Neuronal stem cell (in vitro differentiated cells): ENCODE measurements at regions not wholly inside any gene's neighbourhood (a gene's known extent, or its start where the extent isn't known, plus 50 kb on each side); places are given as distances from the start of the nearest gene placed in this dataset.
"Not testable (repeated sequence)": the region's sequence is repeated elsewhere in the genome, so short reads cannot be mapped to it uniquely, and the experiment has no call there.

Experiments
- DNase-seq: peaks from one replicate; pipeline ENCODE4 v3.0.0-alpha.2; 2013; ENCODE audit warnings: low spot score
- H2AFZ ChIP-seq: one replicate; pipeline ENCODE4 v1.6.1; 2013; ENCODE audit warnings: mild to moderate bottlenecking, low read length, inconsistent platforms
- H2AK5ac ChIP-seq: 2 replicates; pipeline ENCODE4 v1.6.1; 2013; ENCODE audit warnings: low read depth, mild to moderate bottlenecking, inconsistent platforms, low read length, moderate library complexity, mixed read lengths
- H2BK120ac ChIP-seq: 2 replicates; pipeline ENCODE4 v1.6.1; 2013; ENCODE audit warnings: low read depth, mild to moderate bottlenecking, inconsistent platforms, low read length, moderate library complexity, mixed read lengths
- H2BK12ac ChIP-seq: one replicate; pipeline ENCODE4 v1.6.1; 2013; ENCODE audit warnings: low read length, inconsistent platforms
- H2BK15ac ChIP-seq: 2 replicates; pipeline ENCODE4 v1.6.1; 2013; ENCODE audit warnings: mild to moderate bottlenecking, low read length, inconsistent platforms, mixed read lengths
- H2BK5ac ChIP-seq: one replicate; pipeline ENCODE4 v1.6.1; 2013; ENCODE audit warnings: inconsistent platforms, mild to moderate bottlenecking, low read length, moderate library complexity
- H3K14ac ChIP-seq: one replicate; pipeline ENCODE4 v1.6.1; 2013; ENCODE audit warnings: low read length, inconsistent platforms
- H3K18ac ChIP-seq: 2 replicates; pipeline ENCODE4 v1.6.1; 2013; ENCODE audit warnings: low read length, inconsistent platforms
- H3K23ac ChIP-seq: 2 replicates; pipeline ENCODE4 v1.6.1; 2013; ENCODE audit warnings: low read depth, mild to moderate bottlenecking, mixed read lengths, low read length, inconsistent platforms; ENCODE audit not compliant: poor library complexity
- H3K27ac ChIP-seq: replicated peaks from 3 replicates; pipeline ENCODE4 v1.5.1; 2013; ENCODE audit warnings: low read length, inconsistent platforms
- H3K27me3 ChIP-seq, 3 experiments: 2 replicates each; pipeline ENCODE4 v1.6.1; 2013; ENCODE audit warnings: low read length in 3 of 3, mild to moderate bottlenecking in 2 of 3, inconsistent platforms in 1 of 3, low read depth in 1 of 3, mixed read lengths in 1 of 3, moderate library complexity in 1 of 3; ENCODE audit not compliant: control insufficient read depth in 3 of 3, insufficient read depth in 3 of 3
- H3K36me3 ChIP-seq, 2 donors: replicated peaks in 1 of 2; 2 replicates each; pipeline ENCODE4 v1.6.1; 2013; ENCODE audit warnings: low read length in 2 of 2; ENCODE audit not compliant: control insufficient read depth in 2 of 2, insufficient read depth in 2 of 2
- H3K4ac ChIP-seq: 2 replicates; pipeline ENCODE4 v1.6.1; 2013; ENCODE audit warnings: inconsistent platforms, mild to moderate bottlenecking, low read length, moderate library complexity
- H3K4me1 ChIP-seq, 2 donors: 1 replicate in 1 of 2; 2 replicates in 1 of 2; pipeline ENCODE4 v1.6.1; 2013; ENCODE audit warnings: low read length in 2 of 2, low read depth in 1 of 2; ENCODE audit not compliant: control insufficient read depth in 2 of 2, insufficient read depth in 1 of 2
- H3K4me2 ChIP-seq: one replicate; pipeline ENCODE4 v1.6.1; 2013; ENCODE audit warnings: mild to moderate bottlenecking, low read length, inconsistent platforms; ENCODE audit not compliant: insufficient read depth, poor library complexity, severe bottlenecking
- H3K4me3 ChIP-seq, 2 donors: 2 replicates each; pipeline ENCODE4 v1.5.1; 2013; ENCODE audit warnings: low read length in 2 of 2, mild to moderate bottlenecking in 2 of 2, inconsistent platforms in 1 of 2, moderate library complexity in 1 of 2
- H3K79me1 ChIP-seq: one replicate; pipeline ENCODE4 v1.6.1; 2013; ENCODE audit warnings: low read depth, mild to moderate bottlenecking, inconsistent platforms, low read length, moderate library complexity
- H3K9ac ChIP-seq: one replicate; pipeline ENCODE4 v1.6.1; 2013; ENCODE audit warnings: mild to moderate bottlenecking, low read depth, low read length, inconsistent platforms; ENCODE audit not compliant: poor library complexity
- H3K9me3 ChIP-seq, 2 donors: replicated peaks in 1 of 2; 2 replicates each; pipeline versions ENCODE3 to v1.6.1; 2013; ENCODE audit warnings: low read length in 2 of 2, mild to moderate bottlenecking in 2 of 2, inconsistent platforms in 1 of 2, low read depth in 1 of 2, mixed read lengths in 1 of 2, moderate library complexity in 1 of 2; ENCODE audit not compliant: control insufficient read depth in 2 of 2, insufficient read depth in 1 of 2
- H4K8ac ChIP-seq: one replicate; pipeline ENCODE4 v1.6.1; 2013; ENCODE audit warnings: low read depth, mild to moderate bottlenecking, inconsistent platforms, low read length, moderate library complexity
- H4K91ac ChIP-seq: one replicate; pipeline ENCODE4 v1.6.1; 2013; ENCODE audit warnings: low read length, low read depth, mild to moderate bottlenecking, inconsistent platforms; ENCODE audit not compliant: poor library complexity
- WGBS, 2 donors: extraction: QIAGEN DNeasy Blood & Tissue Kit; methylation state at CpG; one replicate each; pipeline ENCODE4 v1.1.7; 2013; ENCODE audit warnings: missing lambda C conversion rate in 2 of 2, mixed read lengths in 1 of 2; ENCODE audit not compliant: insufficient read length in 2 of 2, insufficient replicate concordance in 1 of 2; ENCODE audit errors: extremely low coverage in 2 of 2; 5-methylcytosine and 5-hydroxymethylcytosine counted together

DNA sequence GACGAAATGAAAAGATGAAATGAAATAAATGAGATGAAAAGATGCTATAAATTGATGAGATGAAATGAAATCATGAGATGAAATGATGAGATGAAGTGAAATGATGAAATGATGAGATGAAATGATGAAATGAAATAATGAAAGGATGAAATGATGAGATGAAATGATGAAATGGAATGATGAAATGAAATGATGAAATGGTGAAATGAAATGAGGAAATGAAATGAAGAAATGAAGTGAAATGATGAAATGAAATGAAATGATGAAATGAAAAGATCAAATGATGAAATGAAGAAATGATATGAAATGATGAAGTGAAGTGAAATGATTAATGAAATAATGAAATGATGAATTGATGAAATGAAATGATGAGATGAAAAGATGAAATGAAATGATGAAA is 138.5 kb upstream of the ERV3-1 start:
- H3K9ac ChIP-seq, H2BK120ac ChIP-seq, H3K4me3 ChIP-seq, H2AK5ac ChIP-seq, H3K4ac ChIP-seq, H3K79me1 ChIP-seq, H3K27me3 ChIP-seq, H2BK12ac ChIP-seq, H3K4me1 ChIP-seq, H2BK15ac ChIP-seq, DNase-seq, H3K4me2 ChIP-seq, H3K18ac ChIP-seq, H4K91ac ChIP-seq, H3K27ac ChIP-seq, H3K14ac ChIP-seq, H4K8ac ChIP-seq, H3K23ac ChIP-seq, H2AFZ ChIP-seq, H3K9me3 ChIP-seq, H3K36me3 ChIP-seq, H2BK5ac ChIP-seq: not testable (repeated sequence)
- WGBS, 2 donors, result 100% methylated on average over 1 of the region's 1 CpG

DNA sequence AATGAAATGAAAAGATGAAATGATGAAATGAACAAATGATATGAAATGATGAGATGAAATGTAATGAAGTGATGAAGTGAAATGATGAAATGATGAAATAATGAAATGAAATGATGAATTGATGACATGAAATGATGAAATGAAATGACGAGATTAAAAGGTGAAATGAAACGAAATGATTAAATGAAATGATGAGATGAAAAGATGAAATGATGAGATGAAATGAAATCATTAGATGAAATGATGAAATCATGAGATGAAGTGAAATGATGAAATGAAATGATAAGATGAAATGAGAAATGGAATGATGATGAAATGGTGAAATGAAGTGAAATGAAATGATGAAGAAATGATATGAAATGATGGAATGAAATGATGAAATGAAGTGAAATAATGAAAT is 138.1 kb upstream of the ERV3-1 start:
- not testable (repeated sequence) for H3K4me2 ChIP-seq, H3K9ac ChIP-seq, H2BK5ac ChIP-seq, H3K14ac ChIP-seq, H3K79me1 ChIP-seq, H3K27ac ChIP-seq, H3K4me1 ChIP-seq, H3K4me3 ChIP-seq, H3K36me3 ChIP-seq, H3K18ac ChIP-seq, H2BK15ac ChIP-seq, H2BK12ac ChIP-seq, H3K4ac ChIP-seq, H3K9me3 ChIP-seq, H2BK120ac ChIP-seq, H3K23ac ChIP-seq, H2AK5ac ChIP-seq, H3K27me3 ChIP-seq, H2AFZ ChIP-seq, H4K8ac ChIP-seq, H4K91ac ChIP-seq, DNase-seq
- 100% methylated on average over 2 of the region's 2 CpGs for WGBS, 2 donors

- H4K8ac ChIP-seq, result not testable (repeated sequence)
Measured at GRCh38 chr7:65144119-65144518, 137.6 kb upstream of the ERV3-1 start.

DNA sequence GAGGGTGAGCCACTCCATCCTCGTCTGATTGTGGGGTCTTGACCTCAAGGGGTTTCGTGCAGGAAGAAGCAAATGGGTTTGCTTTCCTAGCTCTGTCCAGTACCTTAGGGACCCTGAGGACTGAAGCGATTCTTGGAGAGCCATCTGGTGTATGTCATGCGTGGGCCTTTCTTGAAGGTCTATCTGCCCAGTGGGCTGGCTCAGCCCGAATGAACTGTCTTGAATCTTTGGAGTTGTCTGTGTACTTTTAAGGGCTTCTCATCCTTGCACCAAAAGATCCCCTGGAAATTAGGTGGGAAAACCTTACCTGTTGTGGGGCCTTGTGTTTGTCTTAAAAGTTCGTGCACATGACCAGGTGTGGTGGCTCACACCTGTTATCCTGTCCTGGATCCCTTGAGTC is 135.4 kb upstream of the ERV3-1 start:
- not testable (repeated sequence) for H3K9ac ChIP-seq, H3K23ac ChIP-seq, H3K4me3 ChIP-seq, H2BK5ac ChIP-seq, H3K79me1 ChIP-seq, H2AFZ ChIP-seq, H3K14ac ChIP-seq, H3K27me3 ChIP-seq, H3K9me3 ChIP-seq, H3K4me2 ChIP-seq, H2AK5ac ChIP-seq, H4K91ac ChIP-seq, H3K18ac ChIP-seq, DNase-seq, H3K27ac ChIP-seq, H2BK120ac ChIP-seq, H3K4ac ChIP-seq, H2BK15ac ChIP-seq, H3K36me3 ChIP-seq, H2BK12ac ChIP-seq, H4K8ac ChIP-seq, H3K4me1 ChIP-seq
- no CpG with 5 or more reads among the region's 6 CpGs for WGBS, 2 donors

More at GRCh38 chr7:65144119-65144518, 137.6 kb upstream of the ERV3-1 start:
- not testable (repeated sequence) for H3K27me3 ChIP-seq, H3K4ac ChIP-seq, H3K4me3 ChIP-seq, H3K18ac ChIP-seq, H3K9me3 ChIP-seq, H2AK5ac ChIP-seq, H3K27ac ChIP-seq, H3K4me1 ChIP-seq, H2BK5ac ChIP-seq, H2BK120ac ChIP-seq, H2BK15ac ChIP-seq, H2BK12ac ChIP-seq, H3K36me3 ChIP-seq, H4K91ac ChIP-seq, DNase-seq, H3K23ac ChIP-seq, H3K79me1 ChIP-seq, H3K4me2 ChIP-seq, H3K14ac ChIP-seq, H2AFZ ChIP-seq, H3K9ac ChIP-seq
- 100% methylated on average over 2 of the region's 2 CpGs; no CpG with 5 or more reads in 1 of the 2 donors for WGBS, 2 donors
